Adrenal gland (tissue), 9 donors: ENCODE measurements at regions not wholly inside any gene's neighbourhood (a gene's known extent, or its start where the extent isn't known, plus 50 kb on each side); places are given as distances from the start of the nearest gene placed in this dataset.
"Not testable (repeated sequence)": the region's sequence is repeated elsewhere in the genome, so short reads cannot be mapped to it uniquely, and the experiment has no call there.

Source experiments
- DNase-seq, 7 donors: peaks; one replicate each; pipeline ENCODE4 v3.0.0-alpha.2; 2019 to 2020
- H3K27ac ChIP-seq, 5 donors: fragments of 200-600 bp; sonication (generic) in 4 of 5; 1 replicate in 3 of 5; 2 replicates in 2 of 5; pipeline versions ENCODE4 v1.5.1 to v1.8.0; 2016 to 2020; ENCODE audit warnings: mild to moderate bottlenecking in 1 of 5
- H3K27me3 ChIP-seq: fragments of 200-600 bp; 2 replicates; pipeline ENCODE4 v1.8.0; 2021
- H3K36me3 ChIP-seq, 2 donors: fragments of 200-600 bp; replicated peaks in 1 of 2; 1 replicate in 1 of 2; 2 replicates in 1 of 2; pipeline versions ENCODE4 v1.5.1 to v1.8.0; 2018 to 2022
- H3K4me1 ChIP-seq, 2 donors: fragments of 200-600 bp; replicated peaks in 1 of 2; 1 replicate in 1 of 2; 2 replicates in 1 of 2; pipeline versions ENCODE4 v1.5.1 to v1.8.0; 2018 to 2021
- H3K4me3 ChIP-seq, 4 donors: fragments of 200-600 bp; sonication (generic) in 3 of 4; one replicate each; pipeline ENCODE4 v1.5.1; 2016 to 2018
- H3K9me3 ChIP-seq, 3 donors: fragments of 200-600 bp; sonication (generic) in 1 of 3; replicated peaks in 1 of 3; 1 replicate in 2 of 3; 2 replicates in 1 of 3; pipeline versions ENCODE4 v1.5.1 to v1.8.0; 2016 to 2021
- CTCF ChIP-seq, 6 experiments: fragments of 450-650 bp in 4 of 6; fragments of 200-600 bp in 2 of 6; sonication (generic) in 1 of 6; IDR thresholded peaks; 1 replicate in 5 of 6; 2 replicates in 1 of 6; pipeline versions ENCODE4 v1.5.1 to v1.8.0; 2016 to 2021; ENCODE audit warnings: antibody characterized with exemption in 6 of 6, mild to moderate bottlenecking in 2 of 6, moderate library complexity in 1 of 6
- POLR2A ChIP-seq, 2 donors: fragments of 450-650 bp; IDR thresholded peaks; one replicate each; pipeline ENCODE4 v1.6.1; 2017; ENCODE audit warnings: antibody characterized with exemption in 2 of 2, mild to moderate bottlenecking in 2 of 2, moderate library complexity in 1 of 2
- WGBS, 4 donors: extraction: QIAGEN DNeasy Blood & Tissue Kit in 2 of 4; methylation state at CpG; one replicate each; pipeline versions ENCODE4 v1.1.5 to v1.1.7; 2013 to 2017; 5-methylcytosine and 5-hydroxymethylcytosine counted together
- intact Hi-C, 2 donors: fragments of 100-400 bp; cut with DNase I; formaldehyde crosslinking; loops; one replicate each; pipeline versions ENCODE4 v1.14.1 to v1.15.0; 2022 to 2023
- donor health status: healthy with polysubstance abuse.
- donor health status: Bipolar disorder and iron deficiency.
- donor health status: DM: yes; HTN: yes; CAD: no.
- donor health status: DM: no; HTN: no; CAD: no.
- donor health status: DM: no; HTN: no; CAD: no.

DNA sequence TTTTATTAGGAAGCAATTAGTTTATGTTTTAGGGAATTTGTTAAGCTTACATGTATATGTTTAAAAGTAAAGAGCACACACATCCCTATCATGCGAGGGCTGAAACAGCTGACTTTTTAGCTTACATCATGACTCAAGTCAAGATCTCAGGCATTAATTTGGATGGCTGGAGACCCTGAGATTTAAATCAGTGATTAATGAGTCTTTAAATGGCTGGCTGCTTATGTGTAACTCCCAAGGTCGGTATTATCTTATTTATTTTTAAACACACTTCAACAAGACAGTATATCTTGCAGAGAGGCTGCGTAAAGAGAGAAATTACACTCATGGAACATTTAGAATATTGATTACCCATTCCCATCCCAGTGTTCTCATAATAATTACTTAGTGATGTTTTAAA, 169.4 kb downstream of the KBTBD8 start:
- no peak for DNase-seq
- Histone ChIP-seq H3K4me3 (no peak overlapping the region), H3K9me3 (no peaks in the 10 kb centered on the region), H3K27ac (no peak overlapping the region), H3K4me1 (no peaks in the 10 kb centered on the region), H3K27me3 (no peaks in the 10 kb centered on the region), H3K36me3 (no peaks in the 10 kb centered on the region)
- intact Hi-C loops, result no loop called here
- TF ChIP-seq CTCF (IDR thresholded peaks at IDR 0.05) (no peak), POLR2A (IDR thresholded peaks at IDR 0.05) (no peak)
- 25 to 39% (median 29%) methylated on average over 3 of the region's 3 CpGs for WGBS, 4 donors

DNA sequence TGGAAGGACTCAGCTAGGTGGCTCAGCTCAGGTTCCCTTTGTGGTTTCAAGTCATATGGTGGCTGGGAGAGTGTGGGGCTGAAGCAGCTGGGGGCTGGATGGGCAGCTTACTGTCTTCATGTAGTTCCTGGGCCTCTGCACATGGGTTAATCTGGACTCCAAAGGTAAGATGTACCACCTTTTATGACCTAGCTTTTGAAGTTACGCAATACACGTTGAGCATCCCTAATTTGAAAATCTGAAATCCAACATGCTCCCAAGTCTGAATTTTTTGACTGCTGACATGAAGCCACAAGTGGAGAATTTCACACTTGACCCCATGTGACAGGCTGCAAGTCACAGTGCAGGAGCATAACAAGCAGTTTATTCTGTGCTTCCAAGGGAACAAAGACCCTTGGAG, 173.7 kb downstream of the KBTBD8 start:
- Histone ChIP-seq H3K27ac (no peak overlapping the region), H3K4me1 (no peaks in the 10 kb centered on the region), H3K27me3 (no peaks in the 10 kb centered on the region), H3K4me3 (no peak overlapping the region), H3K9me3 (no peaks in the 10 kb centered on the region), H3K36me3 (no peaks in the 10 kb centered on the region)
- DNase-seq, result no peak
- TF ChIP-seq POLR2A (IDR thresholded peaks at IDR 0.05), result no peak
- no peak for TF ChIP-seq CTCF (IDR thresholded peaks at IDR 0.05)
- WGBS, 4 donors, result 74 to 96% (median 82%) methylated on average over 2 of the region's 2 CpGs
- intact Hi-C loops, result no loop called here

- H3K4me1 ChIP-seq, H3K27me3 ChIP-seq, H3K27ac ChIP-seq, intact Hi-C loops, H3K4me3 ChIP-seq, H3K36me3 ChIP-seq, H3K9me3 ChIP-seq, DNase-seq: not testable (repeated sequence)
- 65 to 72% (median 68%) methylated on average over 3 of the region's 3 CpGs for WGBS, 4 donors
These were observed 175.0 kb downstream of the KBTBD8 start for GRCh38 chr3:67173130-67173529.

DNA sequence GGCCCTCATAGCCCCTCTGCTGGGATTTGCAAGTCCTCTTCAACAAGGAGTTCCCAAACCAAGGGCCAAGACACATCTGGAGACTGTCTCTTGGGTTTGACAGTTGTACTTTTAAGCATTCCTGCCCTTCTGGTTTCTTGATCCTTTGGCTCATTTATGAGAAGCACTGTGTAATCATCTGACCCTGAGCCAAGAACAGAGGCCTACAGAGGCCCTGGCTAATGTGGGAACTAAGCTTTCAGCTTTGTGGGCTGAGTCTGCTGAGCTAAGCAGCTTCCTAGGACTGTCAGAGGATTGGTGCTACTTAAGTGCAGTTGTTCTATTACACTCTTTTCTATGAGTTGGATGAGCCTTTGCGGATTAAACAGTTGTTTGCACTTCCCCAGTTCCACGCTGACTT, 178.3 kb downstream of the KBTBD8 start:
- Histone ChIP-seq H3K9me3 (no peaks in the 10 kb centered on the region), H3K4me3 (no peak overlapping the region), H3K4me1 (no peaks in the 10 kb centered on the region), H3K27ac (no peak overlapping the region), H3K36me3 (no peaks in the 10 kb centered on the region), H3K27me3 (no peaks in the 10 kb centered on the region)
- no peak for TF ChIP-seq POLR2A (IDR thresholded peaks at IDR 0.05)
- no peak for TF ChIP-seq CTCF (IDR thresholded peaks at IDR 0.05)
- intact Hi-C loops, result no loop called here
- 78 to 89% (median 83%) methylated on average over 2 of the region's 2 CpGs for WGBS, 4 donors
- peak in 4 of 7 donors; percentile 13 to 41 (median 28) for DNase-seq

- no peak overlapping the region for H3K27ac ChIP-seq
- no peaks in the 10 kb centered on the region for H3K9me3 ChIP-seq
- H3K36me3 ChIP-seq, result no peaks in the 10 kb centered on the region
- H3K4me3 ChIP-seq, result no peak overlapping the region
- no peaks in the 10 kb centered on the region for H3K27me3 ChIP-seq
- no peak for DNase-seq
- TF ChIP-seq POLR2A (IDR thresholded peaks at IDR 0.05) (no peak), CTCF (IDR thresholded peaks at IDR 0.05) (no peak)
- intact Hi-C loops, result no loop called here
- WGBS, 4 donors, result 69 to 79% (median 74%) methylated on average over 8 of the region's 8 CpGs
- H3K4me1 ChIP-seq, result no peaks in the 10 kb centered on the region
These were observed 194.4 kb downstream of the KBTBD8 start for GRCh38 chr3:67192466-67192865.
